MCF 10A (cell line): ENCODE measurements at regions not wholly inside any gene's neighbourhood (a gene's known extent, or its start where the extent isn't known, plus 50 kb on each side); places are given as distances from the start of the nearest gene placed in this dataset.

Experiments used
- BruUV-seq: library from RNA; stranded (reverse); fragments of 400-500 nt; replicated peaks from 2 replicates; lab custom pipeline; 2021; lab: Mats Ljungman, UMichigan
- CTCF ChIA-PET: fragments of 300-600 bp; sonication (Branson Sonifier 250); formaldehyde crosslinking; extraction: SDS; loops from one replicate; lab custom pipeline; 2021; ENCODE audit warnings: antibody characterized with exemption, inconsistent platforms; lab: Yijun Ruan, JAX
- POLR2A ChIA-PET: fragments of 300-600, 350-650 bp; sonication (Branson Sonifier 250); formaldehyde crosslinking; extraction: SDS; loops from one replicate; lab custom pipeline; 2020; ENCODE audit warnings: antibody characterized with exemption, inconsistent platforms; lab: Yijun Ruan, JAX
- DNase-seq: peaks from one replicate; pipeline ENCODE4 v3.0.0-alpha.2; 2018; ENCODE audit not compliant: unreplicated experiment
- H3K27ac Mint-ChIP-seq: one replicate; pipeline ENCODE4 v1.8.0; 2022; ENCODE audit warnings: mild to moderate bottlenecking, low read depth, mixed read lengths; ENCODE audit not compliant: unreplicated experiment
- H3K27me3 Mint-ChIP-seq: one replicate; pipeline ENCODE4 v1.8.0; 2022; ENCODE audit warnings: mixed read lengths; ENCODE audit not compliant: insufficient read depth, unreplicated experiment
- H3K36me3 Mint-ChIP-seq: one replicate; pipeline ENCODE4 v1.8.0; 2022; ENCODE audit warnings: mild to moderate bottlenecking, moderate library complexity, mixed read lengths; ENCODE audit not compliant: insufficient read depth, unreplicated experiment
- H3K4me1 Mint-ChIP-seq: one replicate; pipeline ENCODE4 v1.8.0; 2022; ENCODE audit warnings: mixed read lengths; ENCODE audit not compliant: insufficient read depth, unreplicated experiment
- H3K4me3 Mint-ChIP-seq: one replicate; pipeline ENCODE4 v1.8.0; 2022; ENCODE audit warnings: mild to moderate bottlenecking, moderate library complexity, mixed read lengths; ENCODE audit not compliant: unreplicated experiment
- H3K9me3 Mint-ChIP-seq: one replicate; pipeline ENCODE4 v1.8.0; 2022; ENCODE audit warnings: mixed read lengths; ENCODE audit not compliant: unreplicated experiment
- intact Hi-C: fragments of 100-400 bp; cut with micrococcal nuclease; formaldehyde crosslinking; loops from 2 replicates; pipeline ENCODE4 v1.14.1; 2022
- TF ChIP-seq, protein P1 (sequence below): fragments of 200-600 bp; IDR thresholded peaks from one replicate; pipeline ENCODE4 v1.8.0; 2022; ENCODE audit warnings: antibody characterized with exemption, mild to moderate bottlenecking; ENCODE audit not compliant: unreplicated experiment

DNA sequence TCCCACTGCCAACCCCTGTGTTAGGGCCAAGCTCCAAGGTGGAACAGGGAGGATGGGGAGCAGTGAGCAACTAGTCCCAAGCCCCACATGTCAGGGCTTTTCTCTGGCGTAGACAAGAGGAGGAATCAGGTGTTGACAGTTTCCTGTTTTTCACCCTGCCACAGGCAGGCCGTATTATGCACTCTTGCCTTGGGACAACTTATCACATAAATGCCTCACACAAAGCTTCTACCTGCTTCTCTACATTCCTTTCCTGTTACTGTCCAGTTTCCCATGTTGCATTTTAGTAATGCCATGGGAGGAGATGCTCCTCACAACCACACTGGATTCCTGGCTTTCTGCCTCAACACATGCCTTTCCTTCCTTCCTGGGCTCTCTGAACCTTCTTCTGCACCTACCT lies 381.2 kb upstream of the ATP11B start:
- no peak for DNase-seq
- H3K27ac Mint-ChIP-seq = no peak overlapping the region
- H3K9me3 Mint-ChIP-seq = no peaks in the 10 kb centered on the region
- no peaks in the 10 kb centered on the region for H3K36me3 Mint-ChIP-seq
- intact Hi-C loops = no loop called here
- H3K27me3 Mint-ChIP-seq = no peaks in the 10 kb centered on the region
- ChIA-PET CTCF (interaction anchor here (0.6 to 1.8 kb wide), 2 partner anchors 12 to 79 kb away, joined by 3 to 6 read pairs; no protein-coding TSS in a partner anchor), POLR2A (no interaction called here)
- H3K4me3 Mint-ChIP-seq = no peak overlapping the region
- TF ChIP-seq, protein P1, sequence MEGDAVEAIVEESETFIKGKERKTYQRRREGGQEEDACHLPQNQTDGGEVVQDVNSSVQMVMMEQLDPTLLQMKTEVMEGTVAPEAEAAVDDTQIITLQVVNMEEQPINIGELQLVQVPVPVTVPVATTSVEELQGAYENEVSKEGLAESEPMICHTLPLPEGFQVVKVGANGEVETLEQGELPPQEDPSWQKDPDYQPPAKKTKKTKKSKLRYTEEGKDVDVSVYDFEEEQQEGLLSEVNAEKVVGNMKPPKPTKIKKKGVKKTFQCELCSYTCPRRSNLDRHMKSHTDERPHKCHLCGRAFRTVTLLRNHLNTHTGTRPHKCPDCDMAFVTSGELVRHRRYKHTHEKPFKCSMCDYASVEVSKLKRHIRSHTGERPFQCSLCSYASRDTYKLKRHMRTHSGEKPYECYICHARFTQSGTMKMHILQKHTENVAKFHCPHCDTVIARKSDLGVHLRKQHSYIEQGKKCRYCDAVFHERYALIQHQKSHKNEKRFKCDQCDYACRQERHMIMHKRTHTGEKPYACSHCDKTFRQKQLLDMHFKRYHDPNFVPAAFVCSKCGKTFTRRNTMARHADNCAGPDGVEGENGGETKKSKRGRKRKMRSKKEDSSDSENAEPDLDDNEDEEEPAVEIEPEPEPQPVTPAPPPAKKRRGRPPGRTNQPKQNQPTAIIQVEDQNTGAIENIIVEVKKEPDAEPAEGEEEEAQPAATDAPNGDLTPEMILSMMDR = no peak
- no TSS peak for BruUV-seq
- H3K4me1 Mint-ChIP-seq = peaks cover 6% of the 10 kb centered on the region

DNA sequence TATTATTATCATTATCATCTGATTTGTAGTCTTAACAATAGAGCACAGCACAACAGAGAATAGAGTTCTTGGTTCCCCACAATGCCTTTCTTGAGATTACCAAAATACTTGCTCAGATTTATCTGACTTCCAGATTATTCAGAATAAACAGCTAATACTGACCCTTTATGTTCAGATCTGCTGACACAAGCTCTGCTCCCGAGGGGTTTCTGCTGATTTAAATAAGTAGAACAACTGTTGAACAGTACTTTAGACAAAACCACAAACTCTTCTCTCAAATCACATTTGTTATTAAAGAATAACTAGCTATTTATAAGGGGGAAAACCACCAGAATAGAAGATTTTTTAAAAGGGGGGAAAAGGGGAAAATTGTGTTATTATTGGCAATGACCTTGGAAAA lies 380.2 kb upstream of the ATP11B start:
- H3K4me3 Mint-ChIP-seq = no peak overlapping the region
- H3K36me3 Mint-ChIP-seq = no peaks in the 10 kb centered on the region
- H3K4me1 Mint-ChIP-seq = peaks cover 6% of the 10 kb centered on the region
- TF ChIP-seq, protein P1 = no peak
- no peak for DNase-seq
- intact Hi-C loops = no loop called here
- H3K27me3 Mint-ChIP-seq = no peaks in the 10 kb centered on the region
- ChIA-PET CTCF (interaction anchor here (1.8 kb wide), 1 partner anchor 78 kb away, joined by 6 read pairs; no protein-coding TSS in a partner anchor), POLR2A (no interaction called here)
- BruUV-seq = no TSS peak
- H3K27ac Mint-ChIP-seq = no peak overlapping the region
- no peaks in the 10 kb centered on the region for H3K9me3 Mint-ChIP-seq

DNA sequence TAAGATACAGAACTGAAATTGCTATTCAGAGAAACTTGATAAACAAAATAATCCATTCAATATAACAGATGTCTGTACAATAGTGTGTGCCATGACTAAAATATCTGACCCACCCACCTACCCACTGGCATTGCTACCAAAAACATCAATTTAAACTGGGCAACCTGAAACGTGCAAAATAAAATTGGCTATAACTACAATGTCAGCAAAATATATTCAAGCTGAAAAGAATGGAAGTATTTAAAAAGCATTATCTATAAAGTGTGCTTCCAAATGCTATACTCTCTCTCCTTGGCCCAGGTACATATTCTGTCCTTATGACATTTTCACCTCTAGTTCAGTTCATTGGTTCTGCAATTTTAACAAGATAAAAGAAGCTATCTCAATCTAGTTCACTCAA lies 379.6 kb upstream of the ATP11B start:
- no peaks in the 10 kb centered on the region for H3K9me3 Mint-ChIP-seq
- H3K27me3 Mint-ChIP-seq = no peaks in the 10 kb centered on the region
- TF ChIP-seq, protein P1 = no peak
- H3K36me3 Mint-ChIP-seq = no peaks in the 10 kb centered on the region
- no peak overlapping the region for H3K4me3 Mint-ChIP-seq
- no peak for DNase-seq
- intact Hi-C loops = no loop called here
- ChIA-PET POLR2A (no interaction called here), CTCF (no interaction called here)
- peaks cover 6% of the 10 kb centered on the region for H3K4me1 Mint-ChIP-seq
- no peak overlapping the region for H3K27ac Mint-ChIP-seq
- no TSS peak for BruUV-seq

DNA sequence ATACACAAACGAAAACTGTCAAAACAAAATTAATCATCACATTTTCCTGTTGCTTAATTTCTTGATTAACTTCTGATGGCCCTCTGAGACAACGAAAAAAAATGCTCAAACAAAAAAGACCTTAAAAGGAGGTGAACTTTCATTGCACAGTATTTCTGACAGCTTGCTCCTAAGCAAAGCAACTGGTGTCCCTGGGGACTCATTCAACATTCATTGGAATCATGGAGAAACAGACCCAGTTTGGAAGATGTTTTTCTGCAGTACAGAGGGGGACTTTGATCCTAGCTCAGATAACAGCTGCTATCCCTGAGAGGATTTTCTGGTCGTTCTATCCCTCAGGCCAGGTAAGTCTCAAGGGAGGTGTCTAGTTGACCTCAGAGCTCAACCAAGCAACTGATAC lies 378.7 kb upstream of the ATP11B start:
- H3K4me3 Mint-ChIP-seq = no peak overlapping the region
- no peaks in the 10 kb centered on the region for H3K9me3 Mint-ChIP-seq
- H3K4me1 Mint-ChIP-seq = peaks cover 6% of the 10 kb centered on the region
- H3K27me3 Mint-ChIP-seq = no peaks in the 10 kb centered on the region
- TF ChIP-seq, protein P1 = no peak
- DNase-seq = no peak
- H3K27ac Mint-ChIP-seq = no peak overlapping the region
- ChIA-PET POLR2A (no interaction called here), CTCF (no interaction called here)
- intact Hi-C loops = no loop called here
- no peaks in the 10 kb centered on the region for H3K36me3 Mint-ChIP-seq
- no TSS peak for BruUV-seq
